KG1 (cell line): ENCODE measurements at regions not wholly inside any gene's neighbourhood (a gene's known extent, or its start where the extent isn't known, plus 50 kb on each side); places are given as distances from the start of the nearest gene placed in this dataset.
"Not testable (repeated sequence)": the region's sequence is repeated elsewhere in the genome, so short reads cannot be mapped to it uniquely, and the experiment has no call there.

Experiments used
- DNase-seq: peaks from one replicate; lab custom pipeline; 2025; lab: John Stamatoyannopoulos, UW

DNA sequence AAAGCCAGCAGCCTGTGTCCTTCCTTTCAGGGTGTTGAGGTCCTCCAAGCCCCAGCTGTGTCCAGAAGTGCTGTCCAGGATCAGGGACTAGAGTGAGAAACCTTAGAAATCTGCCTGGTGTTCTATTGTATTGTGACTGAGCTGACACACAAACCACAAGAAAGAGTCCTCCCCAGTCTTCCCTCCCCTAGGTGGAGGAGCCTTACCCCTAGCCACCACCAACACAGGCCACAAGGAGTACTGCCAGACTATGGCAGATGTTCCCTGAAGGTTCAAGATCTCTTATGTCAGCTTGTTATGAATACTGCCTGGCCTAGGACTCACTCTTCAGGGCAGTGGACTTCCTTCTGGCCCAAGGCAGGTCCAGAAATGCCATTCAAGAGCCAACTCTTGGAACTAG lies 514.1 kb upstream of the PITX2 start:
- DNase-seq = no peak

DNA sequence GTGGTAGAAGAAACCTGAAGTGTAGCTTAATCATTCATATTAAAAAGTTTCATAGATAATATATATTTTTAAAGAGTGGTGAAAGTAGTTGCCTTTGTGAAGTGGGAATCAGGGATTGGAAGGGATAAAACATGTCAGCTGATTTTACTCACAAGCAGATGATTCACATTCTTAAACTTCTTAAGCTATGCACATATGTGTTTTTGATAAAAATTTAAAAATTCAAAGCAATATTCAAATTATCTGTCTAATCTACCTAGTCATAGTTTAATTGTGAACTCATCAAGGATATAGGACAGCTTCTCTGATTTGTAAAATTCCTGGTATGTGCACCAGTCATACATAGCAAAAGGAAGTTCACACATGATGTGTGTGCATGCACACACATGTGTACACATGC lies 520.6 kb upstream of the PITX2 start:
- no peak for DNase-seq

DNA sequence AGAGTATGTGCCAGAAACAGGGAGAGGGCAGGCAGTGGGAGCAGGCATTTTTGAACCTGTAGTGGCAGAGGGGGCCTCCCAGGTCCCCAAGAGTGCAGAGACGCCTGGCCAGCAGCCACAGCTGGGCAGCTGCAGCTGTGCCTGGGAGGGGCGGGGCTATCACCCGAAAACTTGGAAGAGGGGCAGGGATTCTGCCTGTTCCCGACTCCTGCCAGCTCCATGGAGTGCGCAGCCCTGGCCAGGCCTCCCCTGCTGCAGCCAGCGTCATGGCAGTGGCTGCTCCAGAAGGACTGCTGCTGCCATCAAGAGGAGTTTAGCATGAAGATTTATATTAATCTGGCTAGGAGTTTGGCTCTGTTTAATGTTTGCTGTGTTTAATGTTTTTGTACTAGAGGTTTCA lies 532.1 kb upstream of the PITX2 start:
- DNase-seq = no peak

DNA sequence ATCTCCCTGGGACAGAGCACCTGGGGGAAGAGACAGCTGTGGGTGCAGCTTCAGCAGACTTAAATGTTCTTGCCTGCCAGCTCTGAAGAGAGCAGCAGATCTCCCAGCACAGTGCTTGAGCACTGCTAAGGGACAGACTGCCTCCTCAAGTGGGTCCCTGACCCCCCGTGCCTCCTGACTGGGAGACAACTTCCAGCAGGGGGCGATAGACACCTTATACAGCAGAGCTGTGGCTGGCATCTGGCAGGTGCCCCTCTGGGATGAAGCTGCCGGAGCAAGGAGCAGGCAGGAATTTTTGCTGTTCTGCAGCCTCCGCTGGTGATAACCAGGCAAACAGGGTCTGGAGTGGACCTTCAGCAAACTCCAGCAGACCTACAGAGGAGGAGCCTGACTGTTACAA lies 541.7 kb upstream of the PITX2 start:
- DNase-seq = not testable (repeated sequence)

DNA sequence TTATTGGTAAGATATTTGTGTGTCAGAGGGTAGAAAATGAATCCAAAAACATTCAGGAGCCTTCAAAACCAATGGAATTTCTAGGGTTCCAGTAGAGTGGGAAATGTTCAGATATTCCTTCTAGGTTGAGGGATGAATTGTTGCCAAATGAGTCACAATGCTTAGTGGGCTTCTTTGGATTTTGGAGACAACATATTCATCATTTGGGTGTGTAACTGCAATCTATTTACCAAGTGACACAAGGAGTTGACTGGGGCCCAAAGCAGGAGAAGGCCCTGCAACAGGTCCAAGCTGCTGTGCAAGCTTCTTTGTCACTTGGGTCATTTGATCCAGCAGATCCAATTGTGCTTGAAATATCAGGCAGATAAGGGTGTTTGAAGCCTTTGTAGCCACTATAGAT lies 551.5 kb upstream of the PITX2 start:
- DNase-seq = no peak

DNA sequence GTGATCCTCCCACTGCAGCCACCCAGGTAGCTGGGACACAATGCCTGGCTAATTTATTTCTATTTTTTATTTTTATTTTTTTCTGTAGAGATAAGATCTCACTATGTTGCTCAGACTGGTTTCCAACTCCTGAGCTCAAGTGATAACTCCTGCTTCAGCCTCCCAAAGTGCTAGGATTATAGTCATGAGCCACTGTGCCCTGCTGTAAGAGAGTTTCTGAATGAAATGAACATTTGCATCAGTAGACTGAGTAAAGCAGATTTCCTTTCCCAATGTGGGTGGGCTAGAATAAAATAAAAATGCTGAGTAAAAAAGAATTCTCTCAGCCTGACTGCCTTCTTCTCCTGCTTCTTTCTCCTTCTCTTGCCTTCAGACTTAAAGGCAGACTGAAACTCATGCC lies 555.4 kb upstream of the PITX2 start:
- no peak for DNase-seq

DNA sequence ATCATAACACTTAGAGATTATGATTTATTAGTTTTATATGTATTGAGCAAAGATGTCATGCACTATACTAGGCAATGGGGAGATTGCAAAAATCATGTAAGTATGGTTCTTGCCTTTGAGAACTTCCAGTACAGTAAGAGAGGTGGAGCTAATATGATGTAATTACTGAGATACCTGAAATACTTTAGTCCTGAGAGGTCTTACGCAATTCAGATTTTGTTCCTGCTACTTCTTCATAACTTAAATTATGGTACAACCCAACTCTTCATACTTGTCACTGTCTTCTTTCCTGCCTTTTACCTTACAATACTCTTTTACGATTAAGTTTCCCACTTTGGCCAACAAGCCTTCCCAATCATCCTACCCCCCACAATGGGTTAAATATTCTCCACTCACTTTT lies 564.2 kb upstream of the PITX2 start:
- no peak for DNase-seq

DNA sequence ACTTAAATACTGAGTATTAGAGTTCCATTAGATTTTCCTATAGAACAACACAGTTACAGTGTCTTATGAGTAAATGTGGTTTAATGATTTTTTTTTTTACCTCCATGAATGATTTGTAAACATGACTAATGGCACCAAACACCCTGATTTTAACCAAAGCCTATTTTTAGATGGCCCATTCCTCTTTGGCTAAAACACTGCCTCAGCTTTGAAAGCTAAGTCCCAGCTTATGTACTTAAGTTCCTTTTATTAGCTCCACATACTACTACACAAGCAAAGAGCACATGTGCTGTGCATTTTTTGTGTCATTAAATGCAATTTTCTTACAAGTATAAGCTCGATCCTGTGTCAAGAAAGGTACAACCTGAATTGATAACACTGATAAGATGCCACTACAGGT lies 575.6 kb upstream of the PITX2 start:
- DNase-seq = no peak

DNA sequence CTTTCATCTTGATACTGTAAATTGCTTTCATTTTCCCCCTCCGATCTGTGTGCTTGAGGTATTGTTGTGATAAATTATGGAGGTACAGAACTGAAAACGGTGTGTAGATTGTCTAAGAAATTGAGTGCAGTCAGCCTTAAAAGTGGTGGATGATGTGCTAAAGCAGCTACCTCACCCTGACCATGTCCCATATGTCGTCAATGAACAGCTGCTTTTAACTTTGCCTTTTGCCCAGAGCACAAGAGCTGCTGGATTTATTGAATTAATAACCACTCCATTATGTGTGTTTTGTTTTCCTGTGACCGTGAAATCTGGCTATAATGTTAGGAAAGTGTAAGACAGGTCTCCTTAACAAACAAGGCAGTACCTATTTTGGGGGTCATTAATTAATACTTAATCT lies 581.9 kb upstream of the PITX2 start:
- no peak for DNase-seq

DNA sequence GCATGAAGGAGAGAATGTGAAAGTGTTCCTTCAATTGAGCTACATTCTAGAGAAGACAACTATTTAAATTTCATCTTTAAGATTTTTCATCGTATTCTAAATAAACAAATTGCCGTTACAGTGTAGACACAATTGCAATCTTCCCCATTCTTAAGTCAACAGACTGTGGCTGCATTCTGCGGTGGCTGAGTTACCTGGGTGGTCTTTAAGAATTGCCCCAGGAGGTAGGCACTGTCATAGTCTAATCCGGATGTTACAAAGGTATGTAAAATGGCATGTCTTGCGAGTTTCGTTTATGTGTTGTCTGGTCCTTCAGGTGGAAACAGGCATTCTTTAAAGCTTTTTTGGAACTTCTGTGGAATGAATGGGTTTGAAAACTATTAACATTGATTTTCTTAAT lies 586.1 kb upstream of the PITX2 start:
- DNase-seq = no peak

DNA sequence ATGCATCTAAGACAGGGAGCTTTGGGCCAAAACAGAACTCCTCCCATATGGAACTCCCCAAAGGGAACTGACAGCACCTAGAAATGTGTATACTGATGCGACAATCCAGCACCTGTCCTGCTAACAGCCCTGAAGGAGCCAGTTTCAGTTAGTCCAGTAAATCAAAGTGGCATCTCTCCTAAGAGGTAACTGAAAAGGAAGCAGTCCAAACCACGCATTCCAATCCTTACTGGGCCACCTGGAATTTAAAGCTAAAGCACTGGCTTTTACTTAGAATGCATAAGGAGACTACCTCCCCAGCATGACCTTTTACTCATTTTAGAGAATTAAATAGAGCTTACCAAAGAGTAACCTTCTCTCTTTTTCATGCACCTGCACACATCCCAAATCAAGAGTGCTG lies 586.8 kb upstream of the PITX2 start:
- DNase-seq = no peak

DNA sequence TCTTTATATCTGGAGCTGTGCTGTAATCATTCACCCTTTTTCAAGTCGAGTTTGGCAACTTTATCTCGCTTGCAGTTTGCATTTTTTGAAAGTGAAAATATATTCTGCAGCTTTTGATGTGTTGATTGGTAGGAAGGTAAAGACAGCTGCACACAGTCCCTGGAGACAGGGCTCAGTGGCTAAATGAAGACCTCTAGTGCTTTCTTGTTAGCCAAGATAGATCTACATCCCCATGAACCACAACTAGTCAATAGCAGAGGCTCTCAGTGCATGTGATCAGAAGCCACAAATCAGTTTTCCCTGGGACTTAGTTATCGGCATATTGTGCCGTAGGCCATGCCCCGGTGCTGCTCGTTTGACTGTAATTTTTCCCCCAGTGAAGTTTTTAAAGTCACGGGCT lies 587.7 kb upstream of the PITX2 start:
- no peak for DNase-seq

DNA sequence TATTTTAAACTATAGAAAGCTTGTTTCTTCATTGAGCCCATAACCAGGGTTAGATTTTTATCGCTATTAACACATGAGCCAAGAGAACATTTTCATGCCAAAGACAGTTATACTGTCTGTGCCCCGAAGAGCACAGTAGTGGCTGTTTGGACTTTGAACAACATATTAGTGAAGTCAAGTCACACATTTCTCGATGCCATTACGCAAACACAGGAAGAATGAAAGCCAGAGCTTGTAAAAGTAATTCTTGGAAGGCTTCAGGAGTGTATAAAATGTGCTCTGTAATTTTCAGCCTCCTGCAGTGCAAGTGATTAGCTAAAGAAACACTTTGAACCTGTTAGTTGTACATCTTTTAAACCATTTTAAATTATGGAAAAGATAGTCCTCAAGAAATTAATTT lies 590.7 kb upstream of the PITX2 start:
- no peak for DNase-seq

DNA sequence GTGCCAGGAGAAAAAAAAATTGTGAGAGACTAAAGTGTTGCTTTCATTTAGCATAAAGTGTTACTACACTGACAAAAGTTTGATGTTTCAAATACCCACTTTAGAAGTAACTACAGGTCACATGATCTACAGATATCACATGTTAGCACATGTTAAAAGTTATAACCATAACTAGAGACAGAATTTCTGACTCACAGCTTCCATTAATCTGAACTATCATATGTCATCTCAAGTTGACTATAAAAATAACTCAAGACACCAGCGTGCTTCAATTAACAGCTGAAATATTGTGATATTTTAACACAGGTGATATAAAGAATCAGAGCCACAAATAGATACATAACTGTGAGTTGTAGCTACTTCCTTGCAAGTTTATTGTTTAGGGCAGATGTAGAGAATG lies 591.5 kb upstream of the PITX2 start:
- no peak for DNase-seq

DNA sequence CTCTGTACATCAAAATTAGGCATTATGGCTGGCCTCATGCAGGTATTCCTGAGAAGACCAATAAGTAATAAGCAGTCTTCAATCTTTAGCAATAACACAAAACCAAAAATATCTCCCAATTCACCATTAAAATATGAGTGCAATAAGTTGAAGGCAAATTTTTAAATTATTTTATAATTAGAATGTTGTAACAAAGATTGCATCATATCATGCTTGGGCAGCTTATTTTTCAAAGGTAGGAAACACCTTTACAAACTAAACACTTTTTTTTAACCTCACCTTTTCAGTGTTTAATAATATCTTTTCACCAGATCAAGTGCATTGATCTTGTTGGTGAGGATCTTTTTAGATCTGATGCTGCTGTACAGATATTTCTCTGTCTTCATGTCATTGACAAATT lies 592.9 kb upstream of the PITX2 start:
- no peak for DNase-seq

DNA sequence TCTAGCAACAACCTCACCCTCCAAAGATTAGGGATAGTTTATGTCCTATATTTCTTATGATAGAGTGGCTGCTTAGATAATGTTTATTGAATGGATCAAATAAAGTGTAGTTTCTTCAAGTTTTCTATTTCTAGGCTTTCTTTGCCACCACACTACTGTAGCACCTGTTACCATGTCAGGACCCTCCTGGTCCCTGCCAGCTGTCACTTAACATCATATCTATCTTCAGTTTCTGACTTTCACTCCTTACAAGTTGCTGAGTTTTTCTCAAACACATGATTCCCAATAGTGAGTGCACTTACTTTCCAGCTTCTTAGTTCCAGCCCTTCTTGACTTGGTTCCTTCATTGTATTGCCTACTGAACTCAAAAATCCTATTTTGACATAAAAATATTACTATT lies 593.9 kb upstream of the PITX2 start:
- DNase-seq = no peak

DNA sequence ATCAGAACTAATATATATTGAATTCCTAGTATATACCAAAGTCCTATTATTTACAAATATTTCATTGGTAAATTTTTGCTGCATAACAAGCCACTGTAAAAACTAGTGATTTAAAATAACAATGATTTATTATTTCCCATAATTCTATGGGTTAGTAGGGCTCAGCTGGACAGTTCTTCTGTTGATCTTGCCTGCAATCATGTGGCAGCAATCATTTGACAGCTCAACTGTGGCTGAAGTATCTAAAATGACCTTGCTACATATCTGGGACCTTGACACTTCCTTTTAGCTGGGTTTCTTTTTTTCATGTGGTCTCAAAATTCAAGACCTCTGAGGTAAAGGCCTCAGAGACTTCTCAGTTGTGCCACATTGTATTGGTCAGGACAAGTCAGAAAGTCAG lies 598.5 kb upstream of the PITX2 start:
- no peak for DNase-seq

DNA sequence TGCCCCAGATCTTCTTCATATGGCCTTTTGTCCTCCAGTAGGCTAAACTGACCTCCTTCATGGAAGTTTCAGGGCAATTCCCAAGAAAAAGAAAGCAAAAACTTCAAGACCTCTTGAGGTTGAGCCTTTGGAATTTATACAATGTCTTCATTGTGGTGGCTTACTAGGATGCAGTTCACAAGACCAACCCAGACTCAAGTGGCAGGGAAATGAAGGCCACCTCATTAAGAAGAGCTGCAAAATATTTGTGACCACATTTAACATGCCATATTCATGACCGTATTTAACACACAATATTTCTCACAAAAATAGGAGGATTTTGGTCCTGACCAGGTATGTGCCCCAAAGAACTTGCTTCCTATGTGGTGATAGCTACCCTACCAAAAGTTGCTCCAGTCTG lies 605.5 kb upstream of the PITX2 start:
- DNase-seq = no peak

DNA sequence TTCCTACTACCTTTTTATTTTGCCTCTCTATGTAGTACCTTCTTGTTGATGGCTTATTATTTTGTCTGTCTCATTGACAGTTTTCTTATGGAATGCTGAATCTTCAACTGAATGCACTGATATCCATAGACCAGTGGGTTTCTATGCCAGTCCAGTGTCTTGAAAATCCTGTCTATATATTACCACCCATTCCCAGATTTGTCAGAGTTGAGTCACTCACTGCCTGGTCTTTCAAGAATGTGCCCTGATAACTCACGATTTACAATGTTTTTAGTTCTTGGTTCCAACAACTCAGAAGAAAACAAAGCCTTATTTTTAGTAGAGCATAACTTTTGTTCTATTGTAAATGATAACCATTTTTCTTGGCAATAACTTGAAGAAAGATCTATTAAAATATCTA lies 606.0 kb upstream of the PITX2 start:
- DNase-seq = no peak

DNA sequence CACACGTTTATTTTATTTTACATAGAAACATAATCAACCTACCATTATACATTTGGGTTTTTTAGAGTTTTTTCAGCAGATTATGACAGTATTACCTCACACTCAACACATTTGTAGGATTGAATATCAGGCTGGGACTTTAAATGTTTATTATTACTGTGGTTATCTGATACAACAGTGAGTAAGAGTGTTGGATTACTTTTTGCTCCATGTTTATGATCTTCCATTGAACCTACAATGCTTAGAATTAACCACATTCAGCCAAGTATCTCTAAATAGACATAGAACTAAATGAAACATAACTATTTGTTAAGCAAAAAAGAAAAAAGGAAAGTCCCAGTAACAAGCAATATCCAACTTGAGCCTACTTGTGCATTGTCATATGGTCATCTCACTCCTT lies 607.4 kb upstream of the PITX2 start:
- no peak for DNase-seq

DNA sequence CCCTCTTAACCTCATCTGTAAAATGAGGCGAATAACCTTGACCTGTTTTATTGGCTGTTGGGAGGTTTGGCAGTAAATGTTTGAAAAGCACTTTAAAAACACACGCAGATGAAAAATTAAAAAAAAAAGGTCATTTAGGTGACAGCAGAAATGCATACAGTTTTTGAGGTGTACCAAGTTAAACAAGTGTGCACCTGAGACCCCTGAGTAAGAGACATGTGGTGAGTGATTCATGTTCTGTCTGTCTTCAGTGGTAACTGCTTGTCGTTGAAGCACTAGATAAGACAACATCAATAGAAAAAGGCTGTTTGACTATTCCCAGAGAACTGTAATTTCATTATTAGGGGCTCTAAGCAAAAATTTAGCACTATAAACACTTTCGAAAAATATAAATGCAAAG lies 608.4 kb upstream of the PITX2 start:
- DNase-seq = no peak

DNA sequence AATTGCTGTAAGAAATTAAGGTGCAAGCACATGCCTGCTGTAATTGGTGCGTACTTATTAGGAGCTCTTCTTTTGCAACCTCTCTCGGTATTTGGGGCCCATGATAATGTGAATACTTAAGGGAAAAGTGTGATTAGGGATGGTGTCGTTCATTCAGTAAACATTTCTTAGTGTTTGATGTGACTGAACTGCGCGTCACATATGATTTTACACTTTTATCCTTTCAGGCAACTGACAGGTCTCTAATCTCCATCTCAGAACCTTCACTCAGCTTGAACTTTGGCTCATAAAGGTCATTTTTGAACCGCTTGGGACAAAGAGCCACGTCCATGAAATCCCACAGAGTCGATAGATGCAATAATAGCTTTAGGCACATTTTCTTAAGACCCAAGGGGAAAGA lies 612.1 kb upstream of the PITX2 start:
- DNase-seq = no peak

DNA sequence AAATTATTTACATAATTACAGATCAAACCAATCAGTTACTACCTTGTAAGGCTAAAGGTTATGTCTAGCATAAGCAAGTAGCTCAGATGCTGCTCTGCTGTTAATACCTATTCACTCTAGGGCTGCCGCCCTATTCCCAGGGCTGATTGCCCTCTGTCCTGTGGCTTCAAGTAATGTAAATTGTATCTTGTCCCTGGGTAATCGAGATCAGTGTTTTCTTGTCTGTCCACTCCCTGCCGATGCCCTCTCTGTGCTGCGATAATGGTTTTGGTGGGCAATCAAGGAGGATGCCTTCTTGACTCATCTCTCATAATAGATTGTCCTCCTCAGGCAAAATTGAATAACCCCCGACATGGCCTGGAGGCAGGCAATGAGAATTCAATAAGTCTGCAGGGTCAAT lies 641.0 kb upstream of the PITX2 start:
- no peak for DNase-seq

DNA sequence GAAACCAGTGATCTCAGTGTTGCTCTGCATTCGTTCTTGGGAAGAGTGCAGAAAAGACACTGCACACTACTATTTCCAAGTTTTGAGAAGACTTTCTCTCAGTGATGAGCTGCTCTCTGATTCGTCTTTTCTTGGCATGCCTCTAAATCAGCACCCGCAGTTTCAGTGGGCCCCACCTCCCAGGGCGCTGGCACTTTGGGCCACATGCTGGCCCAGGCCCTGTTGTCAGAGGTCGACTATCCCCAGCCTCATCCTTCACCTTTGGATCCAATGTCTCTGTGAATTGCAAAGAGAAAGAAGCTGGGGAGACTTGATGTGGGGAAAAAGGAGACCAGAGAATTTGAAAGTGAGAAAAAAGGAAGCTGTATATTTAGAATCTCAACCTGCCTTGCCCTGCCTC lies 644.1 kb upstream of the PITX2 start:
- DNase-seq = no peak

DNA sequence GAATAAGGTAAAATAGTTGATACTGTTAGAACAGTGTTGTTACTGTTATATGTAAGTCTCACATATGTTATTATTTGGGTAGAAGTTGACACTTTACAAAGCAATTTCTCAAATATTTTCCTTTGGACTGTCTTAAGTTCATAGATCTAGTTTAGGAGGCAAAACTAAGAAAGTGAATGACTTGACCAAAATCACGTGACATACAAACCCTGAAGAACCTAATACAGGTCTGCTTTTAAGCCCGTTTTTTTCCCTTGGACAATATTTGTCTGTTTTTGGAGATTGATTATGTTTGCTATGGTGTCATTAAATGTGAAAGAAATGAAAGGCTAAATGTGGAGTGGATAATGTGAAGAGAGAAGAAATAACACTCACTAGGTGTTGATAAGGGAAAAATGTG lies 644.9 kb upstream of the PITX2 start:
- DNase-seq = no peak
